ENCODE measurements at regions not wholly inside any gene's neighbourhood (a gene's known extent, or its start where the extent isn't known, plus 50 kb on each side); places are given as distances from the start of the nearest gene placed in this dataset.
"Not testable (repeated sequence)": the region's sequence is repeated elsewhere in the genome, so short reads cannot be mapped to it uniquely, and the experiment has no call there.

DNA sequence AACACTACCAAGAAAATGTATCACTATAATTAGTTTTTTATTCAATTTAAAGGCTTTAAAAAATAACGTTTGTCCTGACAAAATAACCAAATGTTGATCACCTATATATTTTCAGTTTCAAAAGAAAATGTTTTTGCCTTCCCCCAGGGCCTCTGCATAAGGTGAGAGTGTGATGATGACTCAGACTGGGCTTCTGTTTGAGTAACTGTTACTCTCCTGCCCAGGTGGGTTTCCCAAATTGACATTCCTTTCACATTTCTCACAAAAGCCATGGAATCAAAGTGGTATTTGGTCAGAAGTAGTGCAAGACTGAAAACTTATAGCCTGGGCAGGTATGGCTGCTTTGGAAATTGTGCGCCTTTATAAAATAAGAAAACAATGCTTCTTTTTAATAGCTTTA is 180.6 kb downstream of the COG6 start:
- no peaks in the 10 kb centered on the region for H3K36me3 ChIP-seq
- H3K27me3 ChIP-seq: no peaks in the 10 kb centered on the region
- DNase-seq: no peak
- TF ChIP-seq POLR2A (IDR thresholded peaks at IDR 0.05): no peak
- TF ChIP-seq, protein P1, sequence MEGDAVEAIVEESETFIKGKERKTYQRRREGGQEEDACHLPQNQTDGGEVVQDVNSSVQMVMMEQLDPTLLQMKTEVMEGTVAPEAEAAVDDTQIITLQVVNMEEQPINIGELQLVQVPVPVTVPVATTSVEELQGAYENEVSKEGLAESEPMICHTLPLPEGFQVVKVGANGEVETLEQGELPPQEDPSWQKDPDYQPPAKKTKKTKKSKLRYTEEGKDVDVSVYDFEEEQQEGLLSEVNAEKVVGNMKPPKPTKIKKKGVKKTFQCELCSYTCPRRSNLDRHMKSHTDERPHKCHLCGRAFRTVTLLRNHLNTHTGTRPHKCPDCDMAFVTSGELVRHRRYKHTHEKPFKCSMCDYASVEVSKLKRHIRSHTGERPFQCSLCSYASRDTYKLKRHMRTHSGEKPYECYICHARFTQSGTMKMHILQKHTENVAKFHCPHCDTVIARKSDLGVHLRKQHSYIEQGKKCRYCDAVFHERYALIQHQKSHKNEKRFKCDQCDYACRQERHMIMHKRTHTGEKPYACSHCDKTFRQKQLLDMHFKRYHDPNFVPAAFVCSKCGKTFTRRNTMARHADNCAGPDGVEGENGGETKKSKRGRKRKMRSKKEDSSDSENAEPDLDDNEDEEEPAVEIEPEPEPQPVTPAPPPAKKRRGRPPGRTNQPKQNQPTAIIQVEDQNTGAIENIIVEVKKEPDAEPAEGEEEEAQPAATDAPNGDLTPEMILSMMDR (IDR thresholded peaks at IDR 0.05): no peak
- no peaks in the 10 kb centered on the region for H3K9me3 ChIP-seq
- no peak overlapping the region for H3K4me3 ChIP-seq
- no peak overlapping the region for H3K27ac ChIP-seq
- no peaks in the 10 kb centered on the region for H3K4me1 ChIP-seq

DNA sequence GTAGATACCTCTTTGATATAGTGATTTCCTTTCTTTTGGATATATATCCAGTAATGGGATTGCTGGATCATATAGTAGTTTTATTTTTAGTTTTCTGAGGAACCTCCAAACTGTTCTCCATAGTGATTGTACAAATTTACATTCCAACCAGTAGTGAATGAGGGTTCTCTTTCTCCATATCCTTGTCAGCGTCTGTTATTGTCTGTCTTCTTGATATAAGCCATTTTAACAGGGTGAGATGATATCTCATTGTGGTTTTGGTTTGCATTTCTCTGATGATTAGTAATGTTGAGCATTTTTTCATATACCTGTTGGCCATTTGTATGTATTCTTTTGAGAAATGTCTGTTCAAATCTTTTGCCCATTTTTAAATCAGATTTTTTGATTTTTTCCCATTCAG is 182.4 kb downstream of the COG6 start:
- not testable (repeated sequence) for H3K27ac ChIP-seq, H3K9me3 ChIP-seq, DNase-seq, H3K27me3 ChIP-seq, H3K4me1 ChIP-seq, H3K4me3 ChIP-seq, H3K36me3 ChIP-seq

DNA sequence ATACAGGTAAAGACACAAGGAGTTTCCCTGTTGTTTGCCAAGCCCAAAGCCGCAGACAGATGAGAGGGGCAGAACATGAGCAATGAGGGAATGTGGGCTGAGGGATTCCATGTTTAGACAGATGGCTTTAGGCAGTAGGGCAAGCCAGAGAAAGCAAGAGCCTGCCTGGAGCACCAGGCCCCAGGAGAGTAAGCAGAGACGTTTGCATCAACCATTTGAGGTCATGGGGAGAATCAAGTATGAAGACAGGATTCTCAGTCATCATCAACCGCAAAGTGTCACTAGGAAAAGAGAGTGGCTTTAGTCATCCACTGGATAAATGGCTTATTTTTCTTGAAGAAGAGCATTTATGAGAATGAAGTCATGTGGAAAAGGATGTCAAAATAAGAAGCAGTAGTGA is 184.7 kb downstream of the COG6 start:
- DNase-seq: no peak
- no peaks in the 10 kb centered on the region for H3K4me1 ChIP-seq
- H3K36me3 ChIP-seq: no peaks in the 10 kb centered on the region
- H3K27me3 ChIP-seq: no peaks in the 10 kb centered on the region
- H3K9me3 ChIP-seq: no peaks in the 10 kb centered on the region
- TF ChIP-seq, protein P1 (IDR thresholded peaks at IDR 0.05): no peak
- no peak for TF ChIP-seq POLR2A (IDR thresholded peaks at IDR 0.05)
- no peak overlapping the region for H3K27ac ChIP-seq
- no peak overlapping the region for H3K4me3 ChIP-seq

DNA sequence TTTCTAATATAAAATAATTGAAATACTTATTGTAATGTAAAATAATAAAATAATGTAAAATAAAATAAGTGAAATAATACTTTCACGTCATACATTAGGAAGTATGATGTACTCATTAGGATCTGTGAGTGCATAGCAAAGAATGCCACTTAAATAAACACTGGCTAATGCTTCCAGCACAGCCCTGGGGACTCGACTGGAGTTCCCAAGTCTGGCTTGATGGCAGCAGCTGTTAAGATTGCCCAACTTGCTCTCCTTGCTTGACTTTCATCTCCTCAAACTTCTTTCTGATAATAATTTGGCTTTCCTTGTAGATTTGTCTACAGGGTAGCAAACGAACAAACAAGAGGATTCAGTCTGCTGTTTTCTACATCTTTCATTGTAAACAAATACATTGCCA is 191.9 kb downstream of the COG6 start:
- Histone ChIP-seq H3K4me3 (no peak overlapping the region), H3K27me3 (no peaks in the 10 kb centered on the region), H3K9me3 (no peaks in the 10 kb centered on the region), H3K36me3 (no peaks in the 10 kb centered on the region), H3K4me1 (no peaks in the 10 kb centered on the region), H3K27ac (no peak overlapping the region)
- TF ChIP-seq POLR2A (IDR thresholded peaks at IDR 0.05): no peak
- TF ChIP-seq, protein P1 (IDR thresholded peaks at IDR 0.05): no peak
- no peak for DNase-seq

DNA sequence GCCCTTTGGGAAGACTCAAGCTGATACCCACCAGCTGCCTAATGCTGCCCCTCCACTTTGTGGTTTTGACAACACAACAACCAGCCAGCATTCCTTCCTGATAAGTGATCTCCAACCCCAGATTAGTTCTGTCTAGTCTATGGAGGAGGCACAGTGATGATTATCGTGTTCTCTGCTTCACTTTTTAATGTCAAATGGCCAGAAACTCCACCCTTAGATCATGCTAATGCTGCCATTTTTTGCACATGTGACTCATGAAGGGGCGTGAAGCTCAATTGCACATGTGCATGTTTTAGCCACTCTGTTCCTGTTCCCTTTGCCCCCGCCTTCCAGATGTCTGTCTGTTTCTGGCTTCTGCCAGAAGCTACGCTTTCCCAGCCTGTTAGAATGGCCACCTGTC is 199.8 kb downstream of the COG6 start:
- Histone ChIP-seq H3K36me3 (no peaks in the 10 kb centered on the region), H3K27ac (no peak overlapping the region), H3K9me3 (no peaks in the 10 kb centered on the region), H3K27me3 (no peaks in the 10 kb centered on the region), H3K4me1 (no peaks in the 10 kb centered on the region), H3K4me3 (no peak overlapping the region)
- no peak for DNase-seq
- no peak for TF ChIP-seq POLR2A (IDR thresholded peaks at IDR 0.05)
- TF ChIP-seq, protein P1 (IDR thresholded peaks at IDR 0.05): no peak

DNA sequence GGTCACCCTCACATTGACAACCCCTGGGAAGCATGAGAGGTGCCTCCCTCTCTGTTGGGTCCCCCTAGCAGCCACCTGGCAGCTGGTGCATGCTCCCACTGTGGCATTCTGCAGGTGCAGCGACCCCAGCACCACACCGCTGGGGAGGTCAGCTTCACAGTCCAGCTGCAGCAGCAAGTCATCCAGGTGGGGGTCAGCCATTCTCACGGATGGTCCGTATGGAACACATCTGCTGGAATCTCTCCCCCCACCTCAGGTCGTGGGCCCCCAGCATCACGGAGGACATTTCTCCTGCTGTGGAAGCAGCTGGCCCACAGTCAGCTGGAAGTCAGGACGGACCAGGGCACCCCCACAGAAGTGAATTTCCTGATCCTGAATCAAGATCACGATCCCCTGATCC is 201.3 kb downstream of the COG6 start:
- Histone ChIP-seq H3K9me3 (no peaks in the 10 kb centered on the region), H3K36me3 (no peaks in the 10 kb centered on the region), H3K27me3 (no peaks in the 10 kb centered on the region), H3K27ac (no peak overlapping the region), H3K4me1 (no peaks in the 10 kb centered on the region), H3K4me3 (no peak overlapping the region)
- DNase-seq: no peak
- no peak for TF ChIP-seq POLR2A (IDR thresholded peaks at IDR 0.05)
- TF ChIP-seq, protein P1 (IDR thresholded peaks at IDR 0.05): no peak

Data from Peyer's patch (tissue), 4 donors.